GM23248 (cell line): ENCODE measurements at regions not wholly inside any gene's neighbourhood (a gene's known extent, or its start where the extent isn't known, plus 50 kb on each side); places are given as distances from the start of the nearest gene placed in this dataset.

Experiments used
- EZH2 ChIP-seq: fragments of 200-600 bp; sonication (generic); IDR thresholded peaks from 2 replicates; pipeline ENCODE4 v1.6.1; 2018; ENCODE audit warnings: antibody characterized with exemption, mild to moderate bottlenecking; ENCODE audit not compliant: insufficient read depth, poor library complexity, severe bottlenecking
- EZH2phosphoT487 ChIP-seq: fragments of 200-600 bp; sonication (generic); IDR thresholded peaks from 2 replicates; pipeline ENCODE4 v1.6.1; 2018; ENCODE audit warnings: antibody characterized with exemption, moderate library complexity, mild to moderate bottlenecking, low read depth; ENCODE audit not compliant: insufficient read depth

DNA sequence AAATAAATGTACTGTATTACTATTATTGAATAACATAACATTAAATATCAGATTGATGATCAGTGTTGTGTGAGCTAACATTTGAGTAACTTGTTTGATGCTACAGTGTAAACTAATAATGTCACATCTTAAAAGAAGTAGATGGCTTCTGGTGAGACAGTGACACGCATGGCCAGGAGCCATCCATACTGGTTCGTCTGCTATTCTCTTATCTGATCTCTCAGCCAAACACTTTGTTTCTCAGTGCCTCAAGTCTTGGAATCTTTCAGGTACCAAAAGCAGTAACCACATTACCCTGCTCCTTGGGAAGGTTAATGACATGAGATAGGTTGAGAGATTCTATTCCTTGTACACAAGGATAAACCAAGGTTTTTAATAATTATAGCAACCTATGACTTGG lies 198.1 kb upstream of the IGFBP7 start:
- TF ChIP-seq EZH2, result no peak
- TF ChIP-seq EZH2phosphoT487, result no peak
